H1 (cell line): ENCODE measurements at regions not wholly inside any gene's neighbourhood (a gene's known extent, or its start where the extent isn't known, plus 50 kb on each side); places are given as distances from the start of the nearest gene placed in this dataset.
A peak's percentile ranks its signal among the peaks of the same experiment; 100 is the strongest.

Experiments used
- CTCF ChIA-PET: fragments of 300-600 bp; sonication (Branson Sonifier 250); formaldehyde crosslinking; loops from one replicate; lab custom pipeline; 2021; ENCODE audit not compliant: partially characterized antibody; lab: Charles Lee
- POLR2A ChIA-PET: fragments of 300-600 bp; sonication (Branson Sonifier 250); formaldehyde crosslinking; loops from one replicate; lab custom pipeline; 2021; ENCODE audit warnings: inconsistent platforms; ENCODE audit not compliant: partially characterized antibody; lab: Charles Lee
- DNase-seq, 2 experiments: peaks; one replicate each; pipeline versions ENCODE4 v3.0.0 to v3.0.0-alpha.2; 2010 to 2022; ENCODE audit warnings: low spot score in 2 of 2, low read depth in 1 of 2, mixed read lengths in 1 of 2
- FAIRE-seq: peaks from 2 replicates; lab custom pipeline; 2011; peaks lifted over from hg19 to GRCh38; lab: Jason Lieb, UNC
- H2AFZ ChIP-seq: 2 replicates; pipeline ENCODE4 v1.8.1; 2012; ENCODE audit warnings: low read length, inconsistent platforms
- H2AK5ac ChIP-seq: 2 replicates; pipeline ENCODE4 v1.6.1; 2013; ENCODE audit warnings: low read depth, low read length
- H2BK120ac ChIP-seq: replicated peaks from 2 replicates; pipeline ENCODE3; 2013; ENCODE audit warnings: low read depth, low read length, inconsistent platforms
- H2BK12ac ChIP-seq: 2 replicates; pipeline ENCODE4 v1.6.1; 2013; ENCODE audit warnings: low read depth, low read length
- H2BK15ac ChIP-seq: 2 replicates; pipeline ENCODE4 v1.6.1; 2013; ENCODE audit warnings: low read length
- H2BK20ac ChIP-seq: 2 replicates; pipeline ENCODE4 v1.6.1; 2013; ENCODE audit warnings: low read length
- H2BK5ac ChIP-seq: 2 replicates; pipeline ENCODE4 v1.6.1; 2013; ENCODE audit warnings: low read depth, low read length
- H3K14ac ChIP-seq: 2 replicates; pipeline ENCODE4 v1.6.1; 2013; ENCODE audit warnings: inconsistent platforms; ENCODE audit not compliant: insufficient read length
- H3K18ac ChIP-seq: 2 replicates; pipeline ENCODE4 v1.6.1; 2013; ENCODE audit warnings: low read length; ENCODE audit errors: extremely low read depth
- H3K23ac ChIP-seq: 2 replicates; pipeline ENCODE4 v1.6.1; 2013; ENCODE audit warnings: inconsistent platforms; ENCODE audit not compliant: insufficient read length
- H3K23me2 ChIP-seq: 2 replicates; pipeline ENCODE4 v1.6.1; 2013; ENCODE audit warnings: low read depth, low read length
- H3K27ac ChIP-seq: 2 replicates; pipeline ENCODE4 v1.6.1; 2011; ENCODE audit warnings: low read depth, low read length, inconsistent platforms
- H3K27me3 ChIP-seq, 4 experiments: replicated peaks in 1 of 4; 1 replicate in 1 of 4; 2 replicates in 3 of 4; pipeline versions ENCODE4 v1.6.1 to v1.8.1; 2011 to 2013; ENCODE audit warnings: low read length in 3 of 4, mild to moderate bottlenecking in 3 of 4, inconsistent platforms in 2 of 4, mixed read lengths in 2 of 4, moderate library complexity in 1 of 4; ENCODE audit not compliant: control insufficient read depth in 3 of 4, insufficient read depth in 3 of 4; ENCODE audit errors: extremely low read depth in 1 of 4
- H3K36me3 ChIP-seq, 4 experiments: 2 replicates each; pipeline versions ENCODE4 v1.6.1 to v1.8.1; 2011 to 2013; ENCODE audit warnings: mild to moderate bottlenecking in 4 of 4, low read length in 3 of 4, moderate library complexity in 2 of 4, control low read depth in 1 of 4, inconsistent platforms in 1 of 4; ENCODE audit not compliant: insufficient read depth in 4 of 4, control insufficient read depth in 2 of 4
- H3K4ac ChIP-seq: replicated peaks from 2 replicates; pipeline ENCODE3; 2013; ENCODE audit warnings: low read length, low read depth, mixed read lengths, inconsistent platforms; ENCODE audit not compliant: insufficient read length
- H3K4me1 ChIP-seq, 4 experiments: replicated peaks in 1 of 4; 1 replicate in 1 of 4; 2 replicates in 3 of 4; pipeline versions ENCODE4 v1.6.1 to v1.8.1; 2011 to 2013; ENCODE audit warnings: low read length in 3 of 4, inconsistent platforms in 2 of 4, mixed read lengths in 1 of 4; ENCODE audit not compliant: insufficient read depth in 4 of 4, control insufficient read depth in 3 of 4
- H3K4me2 ChIP-seq, 2 experiments: 2 replicates each; pipeline versions ENCODE4 v1.6.1 to v1.8.1; 2011 to 2013; ENCODE audit warnings: low read depth in 2 of 2, low read length in 2 of 2, control low read depth in 1 of 2, inconsistent platforms in 1 of 2, mild to moderate bottlenecking in 1 of 2; ENCODE audit not compliant: insufficient read depth in 1 of 2
- H3K4me3 ChIP-seq, 4 experiments: fragments of 200-600, 300-600 bp in 1 of 4; sonication (generic), shearing (Covaris generic), sonication (Bioruptor Twin) in 1 of 4; 2 replicates each; pipeline versions ENCODE4 v1.5.1 to v1.8.1; 2011 to 2016; ENCODE audit warnings: low read length in 4 of 4, low read depth in 3 of 4, control low read depth in 2 of 4, inconsistent platforms in 2 of 4, mild to moderate bottlenecking in 2 of 4, mixed read lengths in 1 of 4, moderate library complexity in 1 of 4; ENCODE audit not compliant: insufficient read depth in 2 of 4; ENCODE audit errors: extremely low read depth in 1 of 4
- H3K56ac ChIP-seq: replicated peaks from 2 replicates; pipeline ENCODE3; 2013; ENCODE audit warnings: low read depth, mild to moderate bottlenecking, mixed read lengths, low read length, inconsistent platforms; ENCODE audit not compliant: insufficient read length
- H3K79me1 ChIP-seq: 2 replicates; pipeline ENCODE4 v1.6.1; 2013; ENCODE audit warnings: low read depth, low read length, control low read depth
- H3K79me2 ChIP-seq, 2 experiments: 2 replicates each; pipeline versions ENCODE4 v1.6.1 to v1.8.1; 2012 to 2013; ENCODE audit warnings: low read length in 2 of 2, mild to moderate bottlenecking in 2 of 2, inconsistent platforms in 1 of 2; ENCODE audit not compliant: insufficient read depth in 2 of 2, control insufficient read depth in 1 of 2
- H3K9ac ChIP-seq, 4 experiments: replicated peaks in 1 of 4; 1 replicate in 1 of 4; 2 replicates in 3 of 4; pipeline versions ENCODE4 v1.6.1 to v1.8.1; 2011 to 2013; ENCODE audit warnings: low read depth in 3 of 4, low read length in 3 of 4, control low read depth in 2 of 4, mild to moderate bottlenecking in 2 of 4, moderate library complexity in 2 of 4, inconsistent platforms in 1 of 4; ENCODE audit errors: extremely low read depth in 1 of 4
- H3K9me3 ChIP-seq, 2 experiments: 2 replicates each; pipeline versions ENCODE4 v1.6.1 to v1.8.1; 2012 to 2013; ENCODE audit warnings: mild to moderate bottlenecking in 2 of 2, moderate library complexity in 2 of 2, control low read depth in 1 of 2, inconsistent platforms in 1 of 2, low read depth in 1 of 2, low read length in 1 of 2, mixed read lengths in 1 of 2; ENCODE audit not compliant: insufficient read depth in 2 of 2
- H4K20me1 ChIP-seq, 2 experiments: replicated peaks in 1 of 2; 2 replicates each; pipeline versions ENCODE3 to v1.8.1; 2011 to 2013; ENCODE audit warnings: inconsistent platforms in 2 of 2, low read length in 2 of 2, mild to moderate bottlenecking in 1 of 2; ENCODE audit not compliant: insufficient read depth in 2 of 2, control insufficient read depth in 1 of 2
- H4K5ac ChIP-seq: 2 replicates; pipeline ENCODE4 v1.6.1; 2013; ENCODE audit warnings: low read length, low read depth, mixed read lengths, inconsistent platforms; ENCODE audit not compliant: insufficient read length
- H4K8ac ChIP-seq: 2 replicates; pipeline ENCODE4 v1.8.0; 2013; ENCODE audit warnings: mild to moderate bottlenecking, moderate library complexity, low read length, inconsistent platforms; ENCODE audit not compliant: insufficient read depth; ENCODE audit errors: extremely low read depth
- H4K91ac ChIP-seq: replicated peaks from 2 replicates; pipeline ENCODE3; 2013; ENCODE audit warnings: low read length, mixed read lengths, inconsistent platforms; ENCODE audit not compliant: insufficient read length
- BRCA1 ChIP-seq: IDR thresholded peaks from 2 replicates; pipeline ENCODE4 v1.6.1; 2012; ENCODE audit warnings: low read depth, low read length, improper control_type of control experiment
- EZH2 ChIP-seq: fragments of 200-600 bp; sonication (generic); IDR thresholded peaks from 2 replicates; pipeline ENCODE4 v1.7.1; 2012; ENCODE audit warnings: low read depth, mild to moderate bottlenecking, moderate library complexity, low read length, inconsistent platforms; ENCODE audit not compliant: severe bottlenecking
- HDAC2 ChIP-seq, 2 experiments: fragments of 300-600 bp in 1 of 2; sonication (generic) in 1 of 2; IDR thresholded peaks; 2 replicates each; pipeline ENCODE4 v1.6.1; 2011 to 2012; ENCODE audit warnings: low read depth in 2 of 2, low read length in 2 of 2, mild to moderate bottlenecking in 2 of 2, moderate library complexity in 2 of 2, borderline replicate concordance in 1 of 2, inconsistent platforms in 1 of 2
- JUND ChIP-seq: IDR thresholded peaks from 2 replicates; pipeline ENCODE4 v1.6.1; 2011; ENCODE audit warnings: mild to moderate bottlenecking, improper control_type of control experiment, low read length
- KDM4A ChIP-seq: IDR thresholded peaks from one replicate; pipeline ENCODE4 v1.7.1; 2012; ENCODE audit warnings: low read depth, mild to moderate bottlenecking, moderate library complexity, low read length, inconsistent platforms; ENCODE audit not compliant: severe bottlenecking
- MAFK ChIP-seq: IDR thresholded peaks from 2 replicates; pipeline ENCODE4 v1.6.1; 2012; ENCODE audit warnings: low read depth, mild to moderate bottlenecking, improper control_type of control experiment, low read length
- PHF8 ChIP-seq: fragments of 200-600 bp; sonication (generic); conservative IDR thresholded peaks from 2 replicates; pipeline ENCODE4 v1.7.1; 2012; ENCODE audit warnings: low read depth, mild to moderate bottlenecking, inconsistent platforms, low read length, moderate library complexity
- POLR2AphosphoS5 ChIP-seq: IDR thresholded peaks from 2 replicates; pipeline ENCODE4 v1.6.1; 2011; ENCODE audit warnings: low read depth, low read length
- RBBP5 ChIP-seq: IDR thresholded peaks from 2 replicates; pipeline ENCODE4 v1.7.1; 2012; ENCODE audit warnings: low read depth, mild to moderate bottlenecking, inconsistent platforms, low read length, moderate library complexity, borderline replicate concordance
- SIX5 ChIP-seq: IDR thresholded peaks from 2 replicates; pipeline ENCODE4 v1.6.1; 2011; ENCODE audit warnings: mild to moderate bottlenecking, low read depth, low read length
- SRF ChIP-seq: IDR thresholded peaks from 2 replicates; pipeline ENCODE4 v1.6.1; 2011; ENCODE audit warnings: mild to moderate bottlenecking, low read depth, low read length, moderate library complexity
- SUZ12 ChIP-seq: fragments of 200-600 bp; sonication (generic); IDR thresholded peaks from 2 replicates; pipeline ENCODE4 v1.6.1; 2012; ENCODE audit warnings: mild to moderate bottlenecking, inconsistent platforms, low read length, moderate library complexity, mixed read lengths
- TAF1 ChIP-seq: IDR thresholded peaks from 2 replicates; pipeline ENCODE4 v1.6.1; 2011; ENCODE audit warnings: mild to moderate bottlenecking, low read depth, low read length
- TAF7 ChIP-seq: optimal IDR thresholded peaks from 2 replicates; pipeline ENCODE3; 2011; ENCODE audit warnings: low read depth, mild to moderate bottlenecking, inconsistent platforms, low read length, moderate library complexity, borderline replicate concordance
- TCF12 ChIP-seq: IDR thresholded peaks from 2 replicates; pipeline ENCODE4 v1.6.1; 2011; ENCODE audit warnings: low read depth, mild to moderate bottlenecking, low read length
- WGBS, 2 experiments: shearing (Covaris generic) in 1 of 2; methylation state at CpG; one replicate each; pipeline versions ENCODE4 v1.1.6 to v1.1.7; 2013 to 2015; ENCODE audit warnings: low lambda C conversion rate in 2 of 2, mixed read lengths in 2 of 2, inconsistent platforms in 1 of 2, low coverage in 1 of 2, missing lambda C conversion rate in 1 of 2; ENCODE audit not compliant: insufficient replicate concordance in 2 of 2, insufficient coverage in 1 of 2, insufficient read length in 1 of 2; ENCODE audit errors: extremely low coverage in 1 of 2, missing lambda C conversion rate in 1 of 2; 5-methylcytosine and 5-hydroxymethylcytosine counted together

GRCh38 chr21:19171585-19171984 lies 768.0 kb upstream of the TMPRSS15 start:
- POLR2A ChIA-PET: no interaction called here

More at GRCh38 chr21:19171585-19171984, 768.0 kb upstream of the TMPRSS15 start:
- FAIRE-seq: no peak
- H2BK20ac ChIP-seq: no peak overlapping the region
- no peak overlapping the region for H2BK12ac ChIP-seq
- H3K79me1 ChIP-seq: no peaks in the 10 kb centered on the region
- no peak for TF ChIP-seq TCF12
- TF ChIP-seq RBBP5: no peak
- TF ChIP-seq BRCA1: no peak
- no peak for TF ChIP-seq TAF1
- TF ChIP-seq TAF7: no peak
- no peak for TF ChIP-seq POLR2AphosphoS5
- no peak for TF ChIP-seq SRF
- TF ChIP-seq KDM4A: no peak
- TF ChIP-seq MAFK: no peak
- no peak for TF ChIP-seq EZH2
- no peak for TF ChIP-seq SUZ12
- no peak for TF ChIP-seq JUND
- TF ChIP-seq SIX5: no peak
- TF ChIP-seq PHF8: no peak
- no peak for TF ChIP-seq HDAC2 (IDR thresholded peaks at IDR 0.05; ENCODE audit: borderline replicate concordance in 1 of 2, low read depth in 2 of 2, low read length in 2 of 2)
- TF ChIP-seq, all 59 proteins: peak for 0
- CTCF ChIA-PET: no interaction called here
- H3K9me3 ChIP-seq: no peaks in the 10 kb centered on the region
- H3K36me3 ChIP-seq: no peaks in the 10 kb centered on the region
- 88% methylated on average over 4 of the region's 4 CpGs; no CpG with 5 or more reads in 1 of the 2 experiments for WGBS, 2 experiments
- H3K56ac ChIP-seq: no peak overlapping the region
- no peak overlapping the region for H3K27ac ChIP-seq
- H2BK120ac ChIP-seq: no peak overlapping the region
- no peaks in the 10 kb centered on the region for H3K79me2 ChIP-seq
- H3K4me1 ChIP-seq: no peaks in the 10 kb centered on the region
- H3K9ac ChIP-seq: no peak overlapping the region
- no peak overlapping the region for H3K4me2 ChIP-seq
- no peak overlapping the region for H4K8ac ChIP-seq
- H3K23ac ChIP-seq: no peak overlapping the region
- no peak overlapping the region for H3K14ac ChIP-seq
- no peak overlapping the region for H3K4me3 ChIP-seq
- H3K4ac ChIP-seq: no peak overlapping the region
- no peak overlapping the region for H4K91ac ChIP-seq
- H4K20me1 ChIP-seq: no peaks in the 10 kb centered on the region
- peak overlapping the region; percentile 88; the same call in 1 of the 2 replicates for H2AFZ ChIP-seq
- no peak overlapping the region for H2AK5ac ChIP-seq
- DNase-seq: no peak
- no peaks in the 10 kb centered on the region for H3K27me3 ChIP-seq
- no peak overlapping the region for H3K18ac ChIP-seq
- no peak overlapping the region for H4K5ac ChIP-seq
- H3K23me2 ChIP-seq: no peaks in the 10 kb centered on the region
- H2BK15ac ChIP-seq: no peak overlapping the region
- no peak overlapping the region for H2BK5ac ChIP-seq
